Neuronal stem cell (in vitro differentiated cells): ENCODE measurements at regions not wholly inside any gene's neighbourhood (a gene's known extent, or its start where the extent isn't known, plus 50 kb on each side); places are given as distances from the start of the nearest gene placed in this dataset.
"Not testable (repeated sequence)": the region's sequence is repeated elsewhere in the genome, so short reads cannot be mapped to it uniquely, and the experiment has no call there.

ENCODE experiments used
- DNase-seq: peaks from one replicate; pipeline ENCODE4 v3.0.0-alpha.2; 2013; ENCODE audit warnings: low spot score
- H2AFZ ChIP-seq: one replicate; pipeline ENCODE4 v1.6.1; 2013; ENCODE audit warnings: mild to moderate bottlenecking, low read length, inconsistent platforms
- H2AK5ac ChIP-seq: 2 replicates; pipeline ENCODE4 v1.6.1; 2013; ENCODE audit warnings: low read depth, mild to moderate bottlenecking, inconsistent platforms, low read length, moderate library complexity, mixed read lengths
- H2BK120ac ChIP-seq: 2 replicates; pipeline ENCODE4 v1.6.1; 2013; ENCODE audit warnings: low read depth, mild to moderate bottlenecking, inconsistent platforms, low read length, moderate library complexity, mixed read lengths
- H2BK12ac ChIP-seq: one replicate; pipeline ENCODE4 v1.6.1; 2013; ENCODE audit warnings: low read length, inconsistent platforms
- H2BK15ac ChIP-seq: 2 replicates; pipeline ENCODE4 v1.6.1; 2013; ENCODE audit warnings: mild to moderate bottlenecking, low read length, inconsistent platforms, mixed read lengths
- H2BK5ac ChIP-seq: one replicate; pipeline ENCODE4 v1.6.1; 2013; ENCODE audit warnings: inconsistent platforms, mild to moderate bottlenecking, low read length, moderate library complexity
- H3K14ac ChIP-seq: one replicate; pipeline ENCODE4 v1.6.1; 2013; ENCODE audit warnings: low read length, inconsistent platforms
- H3K18ac ChIP-seq: 2 replicates; pipeline ENCODE4 v1.6.1; 2013; ENCODE audit warnings: low read length, inconsistent platforms
- H3K23ac ChIP-seq: 2 replicates; pipeline ENCODE4 v1.6.1; 2013; ENCODE audit warnings: low read depth, mild to moderate bottlenecking, mixed read lengths, low read length, inconsistent platforms; ENCODE audit not compliant: poor library complexity
- H3K27ac ChIP-seq: replicated peaks from 3 replicates; pipeline ENCODE4 v1.5.1; 2013; ENCODE audit warnings: low read length, inconsistent platforms
- H3K27me3 ChIP-seq, 3 experiments: 2 replicates each; pipeline ENCODE4 v1.6.1; 2013; ENCODE audit warnings: low read length in 3 of 3, mild to moderate bottlenecking in 2 of 3, inconsistent platforms in 1 of 3, low read depth in 1 of 3, mixed read lengths in 1 of 3, moderate library complexity in 1 of 3; ENCODE audit not compliant: control insufficient read depth in 3 of 3, insufficient read depth in 3 of 3
- H3K36me3 ChIP-seq, 2 donors: replicated peaks in 1 of 2; 2 replicates each; pipeline ENCODE4 v1.6.1; 2013; ENCODE audit warnings: low read length in 2 of 2; ENCODE audit not compliant: control insufficient read depth in 2 of 2, insufficient read depth in 2 of 2
- H3K4ac ChIP-seq: 2 replicates; pipeline ENCODE4 v1.6.1; 2013; ENCODE audit warnings: inconsistent platforms, mild to moderate bottlenecking, low read length, moderate library complexity
- H3K4me1 ChIP-seq, 2 donors: 1 replicate in 1 of 2; 2 replicates in 1 of 2; pipeline ENCODE4 v1.6.1; 2013; ENCODE audit warnings: low read length in 2 of 2, low read depth in 1 of 2; ENCODE audit not compliant: control insufficient read depth in 2 of 2, insufficient read depth in 1 of 2
- H3K4me2 ChIP-seq: one replicate; pipeline ENCODE4 v1.6.1; 2013; ENCODE audit warnings: mild to moderate bottlenecking, low read length, inconsistent platforms; ENCODE audit not compliant: insufficient read depth, poor library complexity, severe bottlenecking
- H3K4me3 ChIP-seq, 2 donors: 2 replicates each; pipeline ENCODE4 v1.5.1; 2013; ENCODE audit warnings: low read length in 2 of 2, mild to moderate bottlenecking in 2 of 2, inconsistent platforms in 1 of 2, moderate library complexity in 1 of 2
- H3K79me1 ChIP-seq: one replicate; pipeline ENCODE4 v1.6.1; 2013; ENCODE audit warnings: low read depth, mild to moderate bottlenecking, inconsistent platforms, low read length, moderate library complexity
- H3K9ac ChIP-seq: one replicate; pipeline ENCODE4 v1.6.1; 2013; ENCODE audit warnings: mild to moderate bottlenecking, low read depth, low read length, inconsistent platforms; ENCODE audit not compliant: poor library complexity
- H3K9me3 ChIP-seq, 2 donors: replicated peaks in 1 of 2; 2 replicates each; pipeline versions ENCODE3 to v1.6.1; 2013; ENCODE audit warnings: low read length in 2 of 2, mild to moderate bottlenecking in 2 of 2, inconsistent platforms in 1 of 2, low read depth in 1 of 2, mixed read lengths in 1 of 2, moderate library complexity in 1 of 2; ENCODE audit not compliant: control insufficient read depth in 2 of 2, insufficient read depth in 1 of 2
- H4K8ac ChIP-seq: one replicate; pipeline ENCODE4 v1.6.1; 2013; ENCODE audit warnings: low read depth, mild to moderate bottlenecking, inconsistent platforms, low read length, moderate library complexity
- H4K91ac ChIP-seq: one replicate; pipeline ENCODE4 v1.6.1; 2013; ENCODE audit warnings: low read length, low read depth, mild to moderate bottlenecking, inconsistent platforms; ENCODE audit not compliant: poor library complexity
- WGBS, 2 donors: extraction: QIAGEN DNeasy Blood & Tissue Kit; methylation state at CpG; one replicate each; pipeline ENCODE4 v1.1.7; 2013; ENCODE audit warnings: missing lambda C conversion rate in 2 of 2, mixed read lengths in 1 of 2; ENCODE audit not compliant: insufficient read length in 2 of 2, insufficient replicate concordance in 1 of 2; ENCODE audit errors: extremely low coverage in 2 of 2; 5-methylcytosine and 5-hydroxymethylcytosine counted together

- H2BK15ac ChIP-seq, H3K4me3 ChIP-seq, H3K4me1 ChIP-seq, H4K91ac ChIP-seq, H3K9me3 ChIP-seq, H2BK12ac ChIP-seq, H3K79me1 ChIP-seq, H3K27ac ChIP-seq, H2BK120ac ChIP-seq, H3K27me3 ChIP-seq, H3K36me3 ChIP-seq, DNase-seq, H3K4ac ChIP-seq, H2BK5ac ChIP-seq, H3K9ac ChIP-seq, H3K14ac ChIP-seq, H3K4me2 ChIP-seq, H3K23ac ChIP-seq, H2AFZ ChIP-seq, H3K18ac ChIP-seq, H4K8ac ChIP-seq, H2AK5ac ChIP-seq: not testable (repeated sequence)
- WGBS, 2 donors, result no CpG with 5 or more reads among the region's 5 CpGs
Measured at GRCh38 chr4:126771618-126772017, 861.1 kb upstream of the INTU start.

GRCh38 chr4:126772662-126773061 lies 860.1 kb upstream of the INTU start:
- Histone ChIP-seq H3K79me1 (no peaks in the 10 kb centered on the region), H3K14ac (no peak overlapping the region), H3K27ac (no peak overlapping the region), H3K18ac (no peak overlapping the region), H3K36me3 (no peaks in the 10 kb centered on the region), H2BK12ac (no peak overlapping the region), H3K9me3 (no peaks in the 10 kb centered on the region), H3K4ac (no peak overlapping the region), H2BK15ac (no peak overlapping the region), H4K8ac (no peak overlapping the region), H2AFZ (no peak overlapping the region), H2BK120ac (no peak overlapping the region), H2BK5ac (no peak overlapping the region), H3K9ac (no peak overlapping the region), H4K91ac (no peak overlapping the region), H3K4me1 (no peaks in the 10 kb centered on the region), H3K23ac (no peak overlapping the region), H3K4me3 (no peak overlapping the region), H3K4me2 (no peak overlapping the region), H2AK5ac (no peak overlapping the region), H3K27me3 (no peaks in the 10 kb centered on the region)
- WGBS, 2 donors, result no CpG with 5 or more reads among the region's 3 CpGs
- no peak for DNase-seq

- H3K4me1 ChIP-seq, result no peaks in the 10 kb centered on the region
- H2BK12ac ChIP-seq, result no peak overlapping the region
Measured at GRCh38 chr4:126775485-126776106, 857.2 kb upstream of the INTU start.

GRCh38 chr4:126776361-126776760 lies 856.4 kb upstream of the INTU start:
- Histone ChIP-seq H2AK5ac (no peak overlapping the region), H3K27ac (no peak overlapping the region), H3K4me3 (no peak overlapping the region), H2BK15ac (no peak overlapping the region), H3K4me1 (no peaks in the 10 kb centered on the region), H2BK120ac (no peak overlapping the region), H3K36me3 (no peaks in the 10 kb centered on the region), H3K9ac (no peak overlapping the region), H4K91ac (no peak overlapping the region), H3K4me2 (no peak overlapping the region), H3K14ac (no peak overlapping the region), H2BK5ac (no peak overlapping the region), H4K8ac (no peak overlapping the region), H2AFZ (peak overlapping the region; percentile 64), H3K27me3 (no peaks in the 10 kb centered on the region), H3K79me1 (no peaks in the 10 kb centered on the region), H2BK12ac (no peak overlapping the region), H3K23ac (no peak overlapping the region), H3K18ac (no peak overlapping the region), H3K9me3 (no peaks in the 10 kb centered on the region), H3K4ac (no peak overlapping the region)
- no peak for DNase-seq
- WGBS, 2 donors, result no CpG with 5 or more reads among the region's 5 CpGs

More at GRCh38 chr4:126775485-126776106, 857.2 kb upstream of the INTU start:
- H4K91ac ChIP-seq, result no peak overlapping the region
- H3K23ac ChIP-seq, result no peak overlapping the region
- no peaks in the 10 kb centered on the region for H3K9me3 ChIP-seq
- H2BK15ac ChIP-seq, result no peak overlapping the region
- H2AFZ ChIP-seq, result no peak overlapping the region
- H3K4me3 ChIP-seq, result no peak overlapping the region
- H3K27ac ChIP-seq, result no peak overlapping the region
- no peak overlapping the region for H2AK5ac ChIP-seq
- WGBS, 2 donors, result no CpG with 5 or more reads among the region's 5 CpGs
- H3K27me3 ChIP-seq, result no peaks in the 10 kb centered on the region
- no peak for DNase-seq
- H2BK5ac ChIP-seq, result no peak overlapping the region
- no peak overlapping the region for H3K4ac ChIP-seq
- no peaks in the 10 kb centered on the region for H3K79me1 ChIP-seq
- H3K36me3 ChIP-seq, result no peaks in the 10 kb centered on the region
- no peak overlapping the region for H3K14ac ChIP-seq
- no peak overlapping the region for H3K4me2 ChIP-seq
- H4K8ac ChIP-seq, result no peak overlapping the region
- no peak overlapping the region for H2BK120ac ChIP-seq
- no peak overlapping the region for H3K9ac ChIP-seq
- H3K18ac ChIP-seq, result no peak overlapping the region
